GM23338 (cell line): ENCODE measurements at regions not wholly inside any gene's neighbourhood (a gene's known extent, or its start where the extent isn't known, plus 50 kb on each side); places are given as distances from the start of the nearest gene placed in this dataset.
A peak's percentile ranks its signal among the peaks of the same experiment; 100 is the strongest.

Experiments used
- ATAC-seq: fragments of 200-7000 bp; cut with Tn5 transposase; 3 replicates; pipeline ENCODE4 v1.9.1; 2020
- DNase-seq: peaks from one replicate; pipeline ENCODE4 v3.0.0-alpha.2; 2015; ENCODE audit warnings: low spot score
- H2AFZ ChIP-seq: fragments of 200-600 bp; sonication (generic); 2 replicates; pipeline ENCODE4 v1.8.0; 2016; ENCODE audit warnings: antibody characterized with exemption, mild to moderate bottlenecking, moderate library complexity
- H3F3A ChIP-seq: fragments of 200-600 bp; sonication (generic); replicated peaks from 2 replicates; pipeline ENCODE4 v1.8.0; 2017; ENCODE audit warnings: antibody characterized with exemption, mixed run types, low read depth
- H3K27ac ChIP-seq: fragments of 200-600 bp; sonication (generic); 2 replicates; pipeline ENCODE4 v1.6.1; 2016; ENCODE audit warnings: low read depth
- H3K27me3 ChIP-seq: fragments of 200-600 bp; sonication (generic); 2 replicates; pipeline ENCODE4 v1.8.0; 2016; ENCODE audit warnings: mild to moderate bottlenecking, mixed run types, moderate library complexity; ENCODE audit not compliant: insufficient read depth
- H3K36me3 ChIP-seq: fragments of 200-600 bp; sonication (generic); 2 replicates; pipeline ENCODE4 v1.8.0; 2016; ENCODE audit warnings: mild to moderate bottlenecking; ENCODE audit not compliant: insufficient read depth
- H3K4me1 ChIP-seq: fragments of 200-600 bp; sonication (generic); 2 replicates; pipeline ENCODE4 v1.8.0; 2016; ENCODE audit warnings: mild to moderate bottlenecking, moderate library complexity; ENCODE audit not compliant: insufficient read depth
- H3K4me2 ChIP-seq: fragments of 200-600 bp; sonication (generic); 2 replicates; pipeline ENCODE4 v1.7.1; 2017; ENCODE audit warnings: mixed run types
- H3K4me3 ChIP-seq: fragments of 200-600 bp; sonication (generic); 2 replicates; pipeline ENCODE4 v1.6.1; 2016; ENCODE audit warnings: mixed run types
- H3K79me2 ChIP-seq: fragments of 200-600 bp; sonication (generic); replicated peaks from 2 replicates; pipeline ENCODE4 v1.8.0; 2017; ENCODE audit warnings: mild to moderate bottlenecking; ENCODE audit not compliant: insufficient read depth
- H3K9me2 ChIP-seq: fragments of 200-600 bp; sonication (generic); 2 replicates; pipeline ENCODE4 v1.8.0; 2017; ENCODE audit not compliant: insufficient read depth
- H4K20me1 ChIP-seq: fragments of 200-600 bp; sonication (generic); replicated peaks from 2 replicates; pipeline ENCODE4 v1.8.0; 2017; ENCODE audit warnings: mild to moderate bottlenecking; ENCODE audit not compliant: insufficient read depth
- H3K27ac Mint-ChIP-seq: 2 replicates; pipeline ENCODE4 v1.8.0; 2020; ENCODE audit warnings: inconsistent platforms, mild to moderate bottlenecking, moderate library complexity, mixed read lengths
- H3K27me3 Mint-ChIP-seq: 3 replicates; pipeline ENCODE4 v1.8.0; 2022; ENCODE audit warnings: low read depth, mild to moderate bottlenecking, moderate library complexity, mixed read lengths, inconsistent platforms; ENCODE audit not compliant: insufficient read depth, poor library complexity
- H3K36me3 Mint-ChIP-seq: 3 replicates; pipeline ENCODE4 v1.8.0; 2021; ENCODE audit warnings: low read depth, mild to moderate bottlenecking, inconsistent platforms, moderate library complexity, mixed read lengths
- H3K4me1 Mint-ChIP-seq: 3 replicates; pipeline ENCODE4 v1.8.0; 2020; ENCODE audit warnings: mild to moderate bottlenecking, inconsistent platforms, mixed read lengths
- H3K4me3 Mint-ChIP-seq: 3 replicates; pipeline ENCODE4 v1.8.0; 2021; ENCODE audit warnings: moderate library complexity, mild to moderate bottlenecking, inconsistent platforms, mixed read lengths
- H3K9me3 Mint-ChIP-seq: 3 replicates; pipeline ENCODE4 v1.8.0; 2020; ENCODE audit warnings: moderate library complexity, mild to moderate bottlenecking, inconsistent platforms, mixed read lengths
- CREB1 ChIP-seq: fragments of 250-450 bp; sonication (Bioruptor Pico); IDR thresholded peaks from 2 replicates; pipeline ENCODE4 v1.5.0; 2020; ENCODE audit warnings: low read depth, mild to moderate bottlenecking, moderate library complexity
- ETS1 ChIP-seq: IDR thresholded peaks from 2 replicates; pipeline ENCODE4 v1.6.1; 2016; ENCODE audit warnings: antibody characterized with exemption
- EZH2 ChIP-seq: fragments of 200-600 bp; sonication (generic); IDR thresholded peaks from one replicate; pipeline ENCODE4 v1.8.0; 2017; ENCODE audit warnings: antibody characterized with exemption, mild to moderate bottlenecking, low read depth; ENCODE audit not compliant: unreplicated experiment
- EZH2phosphoT487 ChIP-seq: fragments of 200-600 bp; sonication (generic); IDR thresholded peaks from one replicate; pipeline ENCODE4 v1.8.1; 2018; ENCODE audit warnings: antibody characterized with exemption; ENCODE audit not compliant: unreplicated experiment
- JUNB ChIP-seq: IDR thresholded peaks from one replicate; pipeline ENCODE4 v1.6.1; 2016; ENCODE audit warnings: antibody characterized with exemption; ENCODE audit not compliant: unreplicated experiment
- NANOG ChIP-seq: IDR thresholded peaks from 2 replicates; pipeline ENCODE4 v1.6.1; 2016; ENCODE audit warnings: antibody characterized with exemption, borderline replicate concordance
- ZNF114 ChIP-seq: fragments of 250-450 bp; sonication (Bioruptor Pico); IDR thresholded peaks from 2 replicates; pipeline ENCODE4 v1.5.0; 2020; ENCODE audit warnings: mild to moderate bottlenecking, moderate library complexity
- TF ChIP-seq, protein P1 (sequence below), 2 experiments: fragments of 200-600 bp in 1 of 2; sonication (generic) in 1 of 2; conservative IDR thresholded peaks; 2 replicates each; pipeline versions ENCODE4 v1.5.1 to v1.6.1; 2016 to 2017; ENCODE audit warnings: antibody characterized with exemption in 2 of 2, low read depth in 2 of 2, mild to moderate bottlenecking in 2 of 2, moderate library complexity in 1 of 2
- TF ChIP-seq, protein P2 (sequence below): fragments of 250-450 bp; sonication (Bioruptor Pico); IDR thresholded peaks from 2 replicates; pipeline ENCODE4 v1.5.0; 2020; ENCODE audit warnings: mild to moderate bottlenecking, moderate library complexity
- TF ChIP-seq, protein P3 (sequence below): IDR thresholded peaks from one replicate; pipeline ENCODE4 v1.6.1; 2018; ENCODE audit warnings: antibody characterized with exemption; ENCODE audit not compliant: unreplicated experiment

DNA sequence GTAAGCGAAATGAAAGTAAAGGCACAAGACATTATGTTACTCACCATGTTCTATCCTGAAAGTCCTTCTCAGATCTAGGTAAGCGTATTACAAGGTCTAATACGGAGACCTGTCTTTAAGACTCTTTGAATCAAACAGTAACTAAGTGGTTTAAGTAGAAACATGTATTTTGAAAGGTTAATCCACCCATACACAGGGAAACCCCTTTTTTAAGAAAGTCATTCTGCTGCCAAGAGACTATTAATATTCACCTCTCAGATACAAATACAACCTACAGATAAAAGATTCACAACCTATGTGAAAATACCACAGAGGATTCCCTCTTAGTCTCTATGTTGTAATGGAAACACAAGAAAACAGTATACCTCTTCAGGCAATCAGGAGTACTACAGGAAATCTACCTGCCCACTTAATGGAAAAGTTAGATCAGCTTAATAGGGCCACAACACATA lies 63.2 kb upstream of the TNIP3 start:
- H3K4me1 ChIP-seq: no peaks in the 10 kb centered on the region
- TF ChIP-seq NANOG: no peak
- TF ChIP-seq ZNF114: no peak
- TF ChIP-seq JUNB: no peak
- TF ChIP-seq, protein P1, sequence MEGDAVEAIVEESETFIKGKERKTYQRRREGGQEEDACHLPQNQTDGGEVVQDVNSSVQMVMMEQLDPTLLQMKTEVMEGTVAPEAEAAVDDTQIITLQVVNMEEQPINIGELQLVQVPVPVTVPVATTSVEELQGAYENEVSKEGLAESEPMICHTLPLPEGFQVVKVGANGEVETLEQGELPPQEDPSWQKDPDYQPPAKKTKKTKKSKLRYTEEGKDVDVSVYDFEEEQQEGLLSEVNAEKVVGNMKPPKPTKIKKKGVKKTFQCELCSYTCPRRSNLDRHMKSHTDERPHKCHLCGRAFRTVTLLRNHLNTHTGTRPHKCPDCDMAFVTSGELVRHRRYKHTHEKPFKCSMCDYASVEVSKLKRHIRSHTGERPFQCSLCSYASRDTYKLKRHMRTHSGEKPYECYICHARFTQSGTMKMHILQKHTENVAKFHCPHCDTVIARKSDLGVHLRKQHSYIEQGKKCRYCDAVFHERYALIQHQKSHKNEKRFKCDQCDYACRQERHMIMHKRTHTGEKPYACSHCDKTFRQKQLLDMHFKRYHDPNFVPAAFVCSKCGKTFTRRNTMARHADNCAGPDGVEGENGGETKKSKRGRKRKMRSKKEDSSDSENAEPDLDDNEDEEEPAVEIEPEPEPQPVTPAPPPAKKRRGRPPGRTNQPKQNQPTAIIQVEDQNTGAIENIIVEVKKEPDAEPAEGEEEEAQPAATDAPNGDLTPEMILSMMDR (conservative IDR thresholded peaks at IDR 0.05; ENCODE audit: low read depth in 2 of 2): peak in 1 of 2 experiments; percentile 30; a peak in 1 of 4 replicates
- no peak for TF ChIP-seq EZH2phosphoT487
- TF ChIP-seq ETS1: no peak
- TF ChIP-seq CREB1 (CRISPR knock-in tag): no peak
- H3K9me3 Mint-ChIP-seq: no peaks in the 10 kb centered on the region
- no peaks in the 10 kb centered on the region for H3K9me2 ChIP-seq
- H3K4me1 Mint-ChIP-seq: no peaks in the 10 kb centered on the region; the same call in 2 of the 3 replicates
- no peaks in the 10 kb centered on the region; the same call in 1 of the 2 replicates for H4K20me1 ChIP-seq
- no peaks in the 10 kb centered on the region for H3K79me2 ChIP-seq
- no peak overlapping the region for H3K4me2 ChIP-seq
- ATAC-seq (peak; percentile 79), DNase-seq (peak; percentile 36)
- no peak overlapping the region for H3K4me3 ChIP-seq
- H3K4me3 Mint-ChIP-seq: no peak overlapping the region
- no peaks in the 10 kb centered on the region for H3K36me3 ChIP-seq
- no peaks in the 10 kb centered on the region for H3K27me3 Mint-ChIP-seq
- no peaks in the 10 kb centered on the region for H3F3A ChIP-seq
- no peak overlapping the region for H3K27ac Mint-ChIP-seq
- H3K36me3 Mint-ChIP-seq: no peaks in the 10 kb centered on the region
- no peaks in the 10 kb centered on the region for H3K27me3 ChIP-seq
- no peak overlapping the region for H3K27ac ChIP-seq
- H2AFZ ChIP-seq: no peak overlapping the region

DNA sequence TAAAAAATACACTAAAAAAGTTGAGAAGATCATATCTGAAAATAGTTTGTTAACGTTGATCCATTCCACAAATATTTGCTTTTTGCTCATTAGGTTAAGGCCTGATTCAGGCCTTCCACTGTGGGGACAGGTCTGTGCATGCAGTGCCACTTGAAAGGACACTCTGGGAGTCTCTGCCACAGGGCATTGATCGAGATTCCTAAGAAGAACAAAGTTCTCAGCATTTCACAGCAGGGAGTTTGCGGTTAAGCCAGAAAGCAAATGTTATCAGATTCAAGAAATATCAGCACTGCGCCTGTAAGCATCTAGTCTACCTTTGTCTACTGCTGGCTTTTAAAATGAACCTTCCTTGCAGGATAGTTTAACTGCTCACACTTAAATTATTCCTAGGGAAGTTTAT lies 62.2 kb upstream of the TNIP3 start:
- no peaks in the 10 kb centered on the region for H3K27me3 Mint-ChIP-seq
- Histone ChIP-seq H4K20me1 (no peaks in the 10 kb centered on the region), H3K9me2 (no peaks in the 10 kb centered on the region), H3K4me3 (no peak overlapping the region), H3K36me3 (no peaks in the 10 kb centered on the region), H3K4me2 (no peak overlapping the region), H3K4me1 (no peaks in the 10 kb centered on the region), H3K27me3 (no peaks in the 10 kb centered on the region), H3F3A (no peaks in the 10 kb centered on the region), H2AFZ (peak overlapping the region; percentile 84; the same call in 1 of the 2 replicates), H3K27ac (no peak overlapping the region), H3K79me2 (no peaks in the 10 kb centered on the region)
- H3K27ac Mint-ChIP-seq: no peak overlapping the region
- ATAC-seq: peak; percentile 48
- H3K9me3 Mint-ChIP-seq: no peaks in the 10 kb centered on the region
- no peaks in the 10 kb centered on the region for H3K36me3 Mint-ChIP-seq
- no peak overlapping the region for H3K4me3 Mint-ChIP-seq
- H3K4me1 Mint-ChIP-seq: no peaks in the 10 kb centered on the region; the same call in 2 of the 3 replicates
- peak; percentile 15 for DNase-seq
- TF ChIP-seq, protein P2, sequence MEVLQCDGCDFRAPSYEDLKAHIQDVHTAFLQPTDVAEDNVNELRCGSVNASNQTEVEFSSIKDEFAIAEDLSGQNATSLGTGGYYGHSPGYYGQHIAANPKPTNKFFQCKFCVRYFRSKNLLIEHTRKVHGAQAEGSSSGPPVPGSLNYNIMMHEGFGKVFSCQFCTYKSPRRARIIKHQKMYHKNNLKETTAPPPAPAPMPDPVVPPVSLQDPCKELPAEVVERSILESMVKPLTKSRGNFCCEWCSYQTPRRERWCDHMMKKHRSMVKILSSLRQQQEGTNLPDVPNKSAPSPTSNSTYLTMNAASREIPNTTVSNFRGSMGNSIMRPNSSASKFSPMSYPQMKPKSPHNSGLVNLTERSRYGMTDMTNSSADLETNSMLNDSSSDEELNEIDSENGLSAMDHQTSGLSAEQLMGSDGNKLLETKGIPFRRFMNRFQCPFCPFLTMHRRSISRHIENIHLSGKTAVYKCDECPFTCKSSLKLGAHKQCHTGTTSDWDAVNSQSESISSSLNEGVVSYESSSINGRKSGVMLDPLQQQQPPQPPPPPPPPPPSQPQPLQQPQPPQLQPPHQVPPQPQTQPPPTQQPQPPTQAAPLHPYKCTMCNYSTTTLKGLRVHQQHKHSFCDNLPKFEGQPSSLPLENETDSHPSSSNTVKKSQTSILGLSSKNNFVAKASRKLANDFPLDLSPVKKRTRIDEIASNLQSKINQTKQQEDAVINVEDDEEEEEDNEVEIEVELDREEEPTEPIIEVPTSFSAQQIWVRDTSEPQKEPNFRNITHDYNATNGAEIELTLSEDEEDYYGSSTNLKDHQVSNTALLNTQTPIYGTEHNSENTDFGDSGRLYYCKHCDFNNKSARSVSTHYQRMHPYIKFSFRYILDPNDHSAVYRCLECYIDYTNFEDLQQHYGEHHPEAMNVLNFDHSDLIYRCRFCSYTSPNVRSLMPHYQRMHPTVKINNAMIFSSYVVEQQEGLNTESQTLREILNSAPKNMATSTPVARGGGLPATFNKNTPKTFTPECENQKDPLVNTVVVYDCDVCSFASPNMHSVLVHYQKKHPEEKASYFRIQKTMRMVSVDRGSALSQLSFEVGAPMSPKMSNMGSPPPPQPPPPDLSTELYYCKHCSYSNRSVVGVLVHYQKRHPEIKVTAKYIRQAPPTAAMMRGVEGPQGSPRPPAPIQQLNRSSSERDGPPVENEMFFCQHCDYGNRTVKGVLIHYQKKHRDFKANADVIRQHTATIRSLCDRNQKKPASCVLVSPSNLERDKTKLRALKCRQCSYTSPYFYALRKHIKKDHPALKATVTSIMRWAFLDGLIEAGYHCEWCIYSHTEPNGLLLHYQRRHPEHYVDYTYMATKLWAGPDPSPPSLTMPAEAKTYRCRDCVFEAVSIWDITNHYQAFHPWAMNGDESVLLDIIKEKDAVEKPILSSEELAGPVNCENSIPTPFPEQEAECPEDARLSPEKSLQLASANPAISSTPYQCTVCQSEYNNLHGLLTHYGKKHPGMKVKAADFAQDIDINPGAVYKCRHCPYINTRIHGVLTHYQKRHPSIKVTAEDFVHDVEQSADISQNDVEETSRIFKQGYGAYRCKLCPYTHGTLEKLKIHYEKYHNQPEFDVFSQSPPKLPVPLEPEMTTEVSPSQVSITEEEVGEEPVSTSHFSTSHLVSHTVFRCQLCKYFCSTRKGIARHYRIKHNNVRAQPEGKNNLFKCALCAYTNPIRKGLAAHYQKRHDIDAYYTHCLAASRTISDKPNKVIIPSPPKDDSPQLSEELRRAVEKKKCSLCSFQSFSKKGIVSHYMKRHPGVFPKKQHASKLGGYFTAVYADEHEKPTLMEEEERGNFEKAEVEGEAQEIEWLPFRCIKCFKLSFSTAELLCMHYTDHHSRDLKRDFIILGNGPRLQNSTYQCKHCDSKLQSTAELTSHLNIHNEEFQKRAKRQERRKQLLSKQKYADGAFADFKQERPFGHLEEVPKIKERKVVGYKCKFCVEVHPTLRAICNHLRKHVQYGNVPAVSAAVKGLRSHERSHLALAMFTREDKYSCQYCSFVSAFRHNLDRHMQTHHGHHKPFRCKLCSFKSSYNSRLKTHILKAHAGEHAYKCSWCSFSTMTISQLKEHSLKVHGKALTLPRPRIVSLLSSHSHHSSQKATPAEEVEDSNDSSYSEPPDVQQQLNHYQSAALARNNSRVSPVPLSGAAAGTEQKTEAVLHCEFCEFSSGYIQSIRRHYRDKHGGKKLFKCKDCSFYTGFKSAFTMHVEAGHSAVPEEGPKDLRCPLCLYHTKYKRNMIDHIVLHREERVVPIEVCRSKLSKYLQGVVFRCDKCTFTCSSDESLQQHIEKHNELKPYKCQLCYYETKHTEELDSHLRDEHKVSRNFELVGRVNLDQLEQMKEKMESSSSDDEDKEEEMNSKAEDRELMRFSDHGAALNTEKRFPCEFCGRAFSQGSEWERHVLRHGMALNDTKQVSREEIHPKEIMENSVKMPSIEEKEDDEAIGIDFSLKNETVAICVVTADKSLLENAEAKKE (CRISPR knock-in tag): no peak
- TF ChIP-seq, protein P3, sequence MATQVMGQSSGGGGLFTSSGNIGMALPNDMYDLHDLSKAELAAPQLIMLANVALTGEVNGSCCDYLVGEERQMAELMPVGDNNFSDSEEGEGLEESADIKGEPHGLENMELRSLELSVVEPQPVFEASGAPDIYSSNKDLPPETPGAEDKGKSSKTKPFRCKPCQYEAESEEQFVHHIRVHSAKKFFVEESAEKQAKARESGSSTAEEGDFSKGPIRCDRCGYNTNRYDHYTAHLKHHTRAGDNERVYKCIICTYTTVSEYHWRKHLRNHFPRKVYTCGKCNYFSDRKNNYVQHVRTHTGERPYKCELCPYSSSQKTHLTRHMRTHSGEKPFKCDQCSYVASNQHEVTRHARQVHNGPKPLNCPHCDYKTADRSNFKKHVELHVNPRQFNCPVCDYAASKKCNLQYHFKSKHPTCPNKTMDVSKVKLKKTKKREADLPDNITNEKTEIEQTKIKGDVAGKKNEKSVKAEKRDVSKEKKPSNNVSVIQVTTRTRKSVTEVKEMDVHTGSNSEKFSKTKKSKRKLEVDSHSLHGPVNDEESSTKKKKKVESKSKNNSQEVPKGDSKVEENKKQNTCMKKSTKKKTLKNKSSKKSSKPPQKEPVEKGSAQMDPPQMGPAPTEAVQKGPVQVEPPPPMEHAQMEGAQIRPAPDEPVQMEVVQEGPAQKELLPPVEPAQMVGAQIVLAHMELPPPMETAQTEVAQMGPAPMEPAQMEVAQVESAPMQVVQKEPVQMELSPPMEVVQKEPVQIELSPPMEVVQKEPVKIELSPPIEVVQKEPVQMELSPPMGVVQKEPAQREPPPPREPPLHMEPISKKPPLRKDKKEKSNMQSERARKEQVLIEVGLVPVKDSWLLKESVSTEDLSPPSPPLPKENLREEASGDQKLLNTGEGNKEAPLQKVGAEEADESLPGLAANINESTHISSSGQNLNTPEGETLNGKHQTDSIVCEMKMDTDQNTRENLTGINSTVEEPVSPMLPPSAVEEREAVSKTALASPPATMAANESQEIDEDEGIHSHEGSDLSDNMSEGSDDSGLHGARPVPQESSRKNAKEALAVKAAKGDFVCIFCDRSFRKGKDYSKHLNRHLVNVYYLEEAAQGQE: no peak
- no peak for TF ChIP-seq EZH2
- TF ChIP-seq EZH2phosphoT487: no peak
